Left forelimb (tissue), 1 donor: ENCODE measurements at regions not wholly inside any gene's neighbourhood (a gene's known extent, or its start where the extent isn't known, plus 50 kb on each side); places are given as distances from the start of the nearest gene placed in this dataset.

Experiments used
- DNase-seq: peaks from one replicate; pipeline ENCODE4 v3.0.0-alpha.2; 2018; ENCODE audit warnings: low spot score

DNA sequence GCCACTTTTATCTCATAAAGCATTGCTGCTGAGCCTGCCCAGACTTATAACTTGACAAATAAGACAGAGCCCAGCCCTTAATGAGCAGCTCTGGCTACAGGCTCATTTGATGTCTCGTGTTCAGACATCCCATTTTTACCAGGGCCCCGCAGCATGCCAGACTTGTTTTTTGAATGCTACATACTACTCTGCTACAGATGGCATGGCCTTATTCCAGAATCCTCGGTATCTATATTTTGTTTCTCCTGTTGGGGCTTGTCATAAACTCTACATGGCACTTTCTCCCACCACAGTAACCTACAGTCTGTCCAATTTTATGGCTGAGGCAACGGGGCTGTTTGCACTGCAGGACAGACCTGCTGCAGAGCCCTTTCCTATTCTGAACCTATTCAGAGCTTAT is 179.0 kb upstream of the DDX18 start:
- DNase-seq, result no peak

DNA sequence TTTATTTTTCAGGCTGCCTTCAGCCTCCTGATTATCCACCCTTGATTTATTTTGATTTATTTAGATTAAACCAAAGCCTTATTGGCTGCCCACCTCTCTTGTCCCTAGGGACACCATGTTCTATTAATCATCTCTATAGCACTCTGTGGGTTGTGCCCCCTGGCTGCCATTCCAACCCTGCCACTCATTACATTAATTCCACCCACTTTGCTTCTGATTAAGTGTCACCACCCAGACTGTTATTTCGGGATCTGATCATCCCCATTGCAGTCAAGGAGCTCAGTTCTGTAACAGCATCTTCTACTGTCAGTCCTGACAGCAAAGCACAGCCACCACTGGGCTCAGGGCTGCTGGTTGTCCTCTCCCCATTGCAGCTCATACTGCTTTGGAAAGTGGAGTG is 175.1 kb upstream of the DDX18 start:
- no peak for DNase-seq

- DNase-seq, result no peak
Observed at GRCh38 chr2:117644403-117644802, 170.1 kb upstream of the DDX18 start.

DNA sequence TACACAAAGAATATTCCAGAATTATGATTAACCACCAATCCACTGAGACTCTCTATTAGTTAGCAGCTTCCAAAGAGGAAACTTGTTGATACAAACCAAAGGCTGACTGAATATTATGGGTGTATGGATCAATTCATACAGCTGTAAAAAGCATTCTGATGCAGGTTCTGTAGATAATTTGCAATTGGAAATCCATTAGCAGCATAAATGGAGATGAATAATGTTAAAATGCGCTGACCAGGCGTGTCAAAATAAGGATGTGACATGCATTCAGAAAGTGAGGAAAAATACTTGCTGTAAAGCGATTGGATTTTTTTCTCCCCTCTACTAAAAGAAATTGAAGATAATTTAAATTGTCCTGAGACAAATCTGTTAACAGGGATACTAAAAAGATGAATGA is 169.0 kb upstream of the DDX18 start:
- DNase-seq, result no peak

DNA sequence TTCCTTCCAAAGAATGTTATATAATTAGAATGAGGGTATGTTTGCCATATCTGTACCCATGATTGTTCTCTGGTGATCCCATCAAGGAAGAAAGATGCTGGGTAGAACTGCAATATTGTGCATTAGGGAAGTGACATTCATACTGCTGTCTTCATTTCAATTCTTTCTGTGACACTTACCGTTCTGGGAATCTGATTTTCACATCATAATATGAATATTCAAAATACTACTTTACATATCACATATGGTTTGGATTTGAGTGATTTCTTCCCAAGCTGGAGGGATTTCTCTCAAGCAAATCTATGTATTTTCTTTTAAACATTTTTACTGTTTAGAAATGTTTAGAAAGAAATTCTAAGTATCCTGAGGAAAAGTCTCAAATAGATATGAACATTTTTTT is 168.4 kb upstream of the DDX18 start:
- DNase-seq, result no peak

DNA sequence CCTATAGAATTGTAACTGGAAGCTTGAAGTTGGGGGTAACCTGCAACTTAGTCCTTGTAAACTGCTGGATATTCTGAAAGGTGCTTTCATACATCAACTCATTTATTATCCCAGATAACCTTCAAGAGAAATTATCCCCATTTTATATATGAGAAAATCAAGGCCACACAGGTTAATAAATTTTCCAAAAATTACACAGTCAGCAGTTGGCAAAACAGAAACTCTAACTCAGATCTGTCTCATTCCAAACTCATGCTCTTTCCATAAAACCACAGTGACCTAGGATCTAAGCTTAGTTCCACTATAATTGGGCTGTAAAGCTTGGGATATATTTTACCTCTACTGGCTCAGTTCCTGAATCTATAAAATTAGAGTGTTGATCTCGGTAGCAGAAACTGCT is 167.6 kb upstream of the DDX18 start:
- DNase-seq, result no peak

DNA sequence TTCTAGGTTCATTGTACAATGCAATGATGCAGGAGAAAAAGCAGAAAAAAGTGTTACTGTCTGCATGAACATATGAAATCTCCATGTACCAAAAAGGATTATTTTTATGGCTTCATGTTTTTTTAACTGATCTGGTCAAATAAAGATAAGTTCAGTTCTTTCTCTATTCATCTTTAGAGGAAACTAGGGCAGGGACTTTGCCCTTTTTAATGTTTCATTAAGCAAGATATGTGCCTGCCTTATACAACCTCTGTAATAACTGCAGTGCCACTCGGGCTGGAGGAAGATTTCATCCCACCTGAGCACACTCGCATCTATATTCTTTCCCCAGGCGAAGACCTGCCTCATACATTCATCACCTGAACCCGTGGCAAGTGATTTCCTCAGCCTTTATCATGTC is 157.9 kb upstream of the DDX18 start:
- no peak for DNase-seq

DNA sequence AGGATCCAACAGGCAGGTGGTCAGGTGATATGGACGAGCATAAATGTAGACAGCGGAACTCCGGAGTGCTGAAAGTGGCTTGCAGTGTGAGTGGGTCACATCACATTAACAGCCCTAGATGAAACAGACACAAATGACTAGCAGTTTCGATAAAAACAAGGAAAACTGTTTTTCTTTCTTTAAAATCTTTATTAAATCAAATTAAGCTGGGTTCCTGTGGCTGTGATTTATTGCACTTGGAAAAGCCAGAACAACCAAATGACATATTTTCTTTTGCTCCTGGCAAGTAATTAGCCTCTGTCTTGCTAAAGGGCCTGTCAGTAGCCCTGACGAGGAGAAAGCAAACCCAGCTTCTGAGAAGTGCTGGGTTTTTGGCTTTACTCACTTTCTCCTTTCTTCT is 152.9 kb upstream of the DDX18 start:
- no peak for DNase-seq

DNA sequence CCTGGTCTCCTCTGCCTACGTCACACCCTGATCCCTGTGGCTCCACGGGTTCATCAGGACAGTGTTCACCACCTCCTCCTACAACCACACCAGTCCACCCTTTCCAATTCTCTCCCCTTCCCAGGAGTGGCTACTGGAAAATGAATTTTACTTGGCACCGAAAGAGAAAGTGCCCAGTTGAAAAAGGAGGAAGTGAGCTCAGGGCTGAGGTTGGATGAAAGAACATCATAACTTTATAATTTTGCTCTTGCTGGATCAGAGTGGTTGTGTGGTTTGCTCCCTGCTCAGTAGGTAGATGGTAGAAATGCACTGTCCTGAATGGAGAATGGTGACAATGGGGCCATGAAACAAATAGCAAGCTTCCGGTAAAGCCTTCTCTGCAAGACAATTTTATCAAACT is 140.3 kb upstream of the DDX18 start:
- DNase-seq, result no peak

DNA sequence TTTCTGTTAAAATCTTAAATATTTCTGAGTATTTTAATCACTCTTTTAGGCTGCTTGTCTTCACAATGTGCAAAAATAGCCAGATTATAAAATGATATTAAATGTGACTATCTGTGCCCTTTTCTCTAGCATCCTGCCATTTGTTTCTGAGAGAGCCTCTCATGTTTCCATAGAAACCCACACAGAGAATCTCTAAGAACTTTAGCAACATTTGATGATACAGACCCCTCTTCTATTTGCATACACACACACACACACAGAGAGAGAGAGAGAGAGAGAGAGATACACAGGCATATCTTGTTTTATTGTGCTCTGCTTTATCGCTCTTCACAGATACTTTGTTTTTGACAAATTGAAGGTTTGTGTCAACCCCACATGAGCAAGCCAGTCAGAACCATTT is 134.5 kb upstream of the DDX18 start:
- no peak for DNase-seq

GRCh38 chr2:117684919-117685318 is 129.6 kb upstream of the DDX18 start:
- DNase-seq, result no peak

GRCh38 chr2:117686699-117687098 is 127.8 kb upstream of the DDX18 start:
- DNase-seq, result no peak

DNA sequence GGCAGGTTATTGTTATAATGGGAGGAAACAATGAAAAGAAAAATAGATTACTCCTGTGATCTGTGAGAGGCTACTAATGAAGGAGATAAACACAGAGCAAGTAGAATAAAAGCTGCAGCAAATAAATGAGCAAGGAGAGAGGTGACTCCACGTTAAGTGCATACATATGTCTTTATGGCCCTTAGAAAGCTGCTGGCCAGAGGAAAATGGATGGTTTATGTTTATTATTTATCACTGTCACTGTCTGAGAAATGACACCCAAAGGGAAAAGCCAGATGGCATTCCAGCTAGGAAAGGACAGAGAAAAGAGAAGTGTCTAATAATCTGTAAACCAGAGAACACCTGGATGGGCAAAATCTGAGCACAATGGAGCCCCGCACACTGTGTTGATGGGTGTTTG is 122.9 kb upstream of the DDX18 start:
- no peak for DNase-seq

DNA sequence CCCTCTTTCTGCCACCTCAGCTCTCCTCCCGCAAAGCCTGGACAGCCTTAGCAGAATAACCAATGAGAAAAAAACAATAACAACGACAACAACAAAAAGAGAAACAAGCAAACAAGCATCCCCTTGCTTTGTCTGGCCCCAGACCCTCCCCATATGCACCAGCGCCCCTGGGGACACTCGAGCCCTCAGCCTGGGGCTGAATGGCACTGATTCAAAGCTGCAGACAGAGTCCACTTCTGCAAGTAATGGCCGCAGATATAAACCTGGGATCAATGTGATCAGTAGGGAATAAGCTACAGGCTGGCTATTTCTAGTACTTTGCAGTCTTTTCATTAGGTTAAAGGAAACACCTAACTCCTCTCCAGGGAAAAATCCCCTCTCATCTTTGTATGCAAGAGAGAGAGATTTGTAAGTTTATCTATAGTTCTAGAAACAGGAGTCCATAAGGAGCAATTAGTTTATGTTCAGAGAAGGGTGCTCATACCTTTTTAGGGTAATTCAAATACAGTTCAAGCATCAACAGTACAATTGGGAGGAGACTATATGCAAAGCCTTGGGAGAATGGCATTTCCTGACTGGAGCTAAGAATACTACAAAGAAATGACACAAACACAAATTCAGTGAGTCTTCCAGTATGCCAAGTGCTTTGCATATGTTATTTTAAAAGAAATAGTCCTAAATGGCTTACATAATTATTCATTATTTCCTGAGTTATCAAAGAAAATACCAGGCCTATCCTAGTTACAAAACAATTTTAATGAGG is 122.3 kb upstream of the DDX18 start:
- no peak for DNase-seq

- DNase-seq, result no peak
Observed at GRCh38 chr2:117693154-117693553, 121.3 kb upstream of the DDX18 start.

DNA sequence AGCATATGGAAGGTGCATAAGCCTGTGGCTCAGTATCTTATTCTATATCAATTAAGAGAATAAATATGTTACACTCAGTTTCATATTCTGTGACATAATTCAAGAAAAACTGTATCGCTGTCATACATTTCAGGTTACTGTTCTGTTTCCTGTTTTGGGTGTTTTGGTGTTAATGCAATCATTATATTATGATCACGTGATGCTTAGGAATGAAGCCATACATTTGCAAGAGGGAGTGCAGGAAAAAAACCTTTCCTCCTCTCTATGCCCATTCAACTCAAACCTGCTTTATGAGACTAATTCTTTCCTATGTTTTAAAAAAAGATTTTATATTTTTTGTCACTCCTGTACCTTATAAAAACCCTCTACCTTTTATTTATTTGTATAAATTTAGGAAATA is 120.8 kb upstream of the DDX18 start:
- DNase-seq, result no peak

DNA sequence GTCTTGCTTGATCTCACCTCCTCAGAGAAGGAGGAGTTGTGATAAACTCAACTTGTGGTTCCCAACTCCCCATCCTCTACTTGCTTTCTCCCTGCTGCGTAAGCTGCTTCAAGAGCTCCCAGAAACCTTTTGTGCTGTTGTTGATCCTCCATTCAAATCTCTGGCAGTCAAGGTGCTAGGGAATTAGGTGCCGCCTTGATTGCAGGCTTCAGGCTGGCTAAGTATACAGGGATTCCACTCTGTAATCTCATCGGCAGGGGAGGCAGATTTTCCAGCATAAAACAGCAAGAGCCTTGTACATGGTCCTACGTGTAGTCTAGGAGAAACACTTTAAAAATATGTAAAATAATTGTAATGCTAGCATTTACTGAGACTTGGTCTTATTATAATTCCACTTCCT is 116.2 kb upstream of the DDX18 start:
- DNase-seq, result no peak

- no peak for DNase-seq
Observed at GRCh38 chr2:117698819-117699218, 115.7 kb upstream of the DDX18 start.

DNA sequence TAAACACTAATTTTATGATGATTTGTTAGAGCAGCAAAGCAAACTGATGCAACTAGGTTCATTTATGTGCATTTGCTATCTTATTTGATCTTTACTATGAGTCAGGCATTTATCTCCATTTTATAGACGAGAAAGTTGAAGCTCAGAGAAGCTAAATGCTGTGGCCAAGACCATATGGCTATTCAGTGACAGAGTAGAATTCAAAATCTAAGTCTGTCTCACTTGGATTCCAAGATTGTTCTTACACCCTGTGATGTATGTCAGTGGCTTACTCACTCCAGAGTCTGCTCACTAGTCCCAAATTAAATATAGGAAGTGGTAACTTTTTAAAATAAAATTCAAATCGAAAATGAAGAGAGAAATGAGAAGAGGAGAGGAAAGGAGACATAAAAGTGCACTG is 114.0 kb upstream of the DDX18 start:
- no peak for DNase-seq

GRCh38 chr2:117701365-117701764 is 113.1 kb upstream of the DDX18 start:
- DNase-seq, result no peak

DNA sequence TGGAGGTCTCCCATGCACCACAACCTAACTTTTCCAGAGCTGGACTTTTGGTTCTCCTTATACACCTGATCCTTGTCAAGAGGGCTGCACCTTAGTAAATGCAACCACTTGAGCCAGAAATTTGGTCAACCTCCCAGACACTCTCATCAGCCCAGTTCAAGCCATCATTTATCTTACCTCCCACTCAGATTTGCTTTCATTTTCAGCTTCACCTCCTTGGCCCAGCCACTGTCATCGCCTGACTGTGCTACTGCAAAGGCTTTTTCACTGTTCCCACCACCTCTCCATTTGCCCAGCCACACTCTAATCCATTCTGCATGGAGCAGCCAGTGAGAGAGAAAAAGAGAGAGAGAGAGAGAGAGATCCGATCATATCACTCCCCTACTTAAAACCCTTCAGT is 112.4 kb upstream of the DDX18 start:
- DNase-seq, result no peak

DNA sequence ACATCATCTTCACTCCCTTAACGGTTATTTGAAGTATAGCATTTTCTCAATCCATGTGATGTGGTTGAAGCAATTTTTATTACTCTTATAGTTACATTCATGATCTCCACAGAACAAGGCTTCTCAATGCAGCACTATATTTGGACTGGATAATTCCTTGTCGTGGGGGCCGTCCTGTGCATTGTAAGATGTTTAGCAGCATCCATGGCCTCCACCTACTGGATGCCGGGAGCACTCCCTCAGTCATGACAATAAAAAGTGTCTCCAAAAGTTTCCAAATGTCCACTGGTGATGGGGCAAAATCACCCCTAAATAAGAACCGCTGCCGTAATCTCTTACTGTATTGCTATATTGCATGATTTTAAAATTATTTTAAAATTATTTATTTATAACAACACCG is 110.6 kb upstream of the DDX18 start:
- no peak for DNase-seq

DNA sequence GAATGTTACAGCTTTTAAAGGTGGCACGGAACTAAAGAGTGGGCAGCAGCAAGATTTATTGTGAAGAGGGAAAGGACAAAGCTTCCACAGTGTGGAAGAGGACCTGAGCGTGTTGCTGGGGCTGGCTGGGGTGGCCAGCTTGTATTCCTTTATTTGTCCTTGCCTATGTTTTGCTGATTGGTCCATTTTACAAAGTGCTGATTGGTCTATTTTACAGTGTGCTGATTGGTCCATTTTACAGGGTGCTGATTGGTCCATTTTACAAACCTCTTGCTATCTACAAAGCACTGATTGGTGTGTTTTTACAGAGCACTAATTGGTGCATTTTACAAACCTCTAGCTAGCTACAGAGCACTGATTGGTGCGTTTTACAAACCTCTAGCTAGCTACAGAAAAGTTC is 109.7 kb upstream of the DDX18 start:
- no peak for DNase-seq

GRCh38 chr2:117707874-117708273 is 106.6 kb upstream of the DDX18 start:
- no peak for DNase-seq

DNA sequence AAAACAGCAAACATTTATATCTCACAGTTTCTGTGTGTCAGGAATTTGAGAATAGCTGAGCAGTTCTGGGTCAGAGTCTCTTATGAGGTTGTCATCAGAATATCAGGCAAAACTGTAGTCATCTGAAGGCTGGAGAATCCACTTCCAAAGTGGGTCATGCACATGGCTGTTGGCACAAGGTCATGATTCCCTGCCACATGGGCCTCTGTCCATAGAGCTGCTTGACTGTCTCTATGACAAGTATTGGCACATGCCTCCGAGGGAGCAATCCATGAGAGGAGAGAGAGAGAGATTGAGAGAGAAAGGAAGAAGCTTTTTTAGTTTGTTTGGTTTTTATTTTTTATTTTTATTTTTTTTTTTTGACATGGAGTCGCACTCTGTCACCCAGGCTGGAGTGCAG is 101.8 kb upstream of the DDX18 start:
- no peak for DNase-seq
